ENCODE measurements at regions not wholly inside any gene's neighbourhood (a gene's known extent, or its start where the extent isn't known, plus 50 kb on each side); places are given as distances from the start of the nearest gene placed in this dataset.

GRCh38 chr2:16828044-16828827 lies 162.6 kb upstream of the CYRIA start:
- H2BK120ac ChIP-seq (ENCODE audit: low read depth, low read length, poor library complexity, severe bottlenecking) = no peak overlapping the region
- H3K23me2 ChIP-seq (ENCODE audit: insufficient read length, low read depth, low read length, poor library complexity, severe bottlenecking) = no peaks in the 10 kb centered on the region
- no peaks in the 10 kb centered on the region for H3K9me3 Mint-ChIP-seq
- no peak overlapping the region for H3K23ac ChIP-seq (ENCODE audit: insufficient read length, low read depth, low read length)
- H3K79me2 ChIP-seq (ENCODE audit: insufficient read depth, low read length) = no peaks in the 10 kb centered on the region
- H3K27me3 ChIP-seq (ENCODE audit: insufficient read depth, low read length) = no peaks in the 10 kb centered on the region
- H2AFZ ChIP-seq (ENCODE audit: low read length) = no peak overlapping the region
- no peak overlapping the region for H2BK15ac ChIP-seq (ENCODE audit: low read depth, low read length)
- no peak overlapping the region for H3K14ac ChIP-seq (ENCODE audit: insufficient read depth, low read length)
- H2BK5ac ChIP-seq (ENCODE audit: insufficient read length, low read length) = no peak overlapping the region
- no CpG with 5 or more reads among the region's 7 CpGs for WGBS (ENCODE audit: extremely low coverage, insufficient read length, low lambda C conversion rate)
- no peak overlapping the region for H4K8ac ChIP-seq (replicated peaks; ENCODE audit: insufficient read length, low read depth, low read length)
- no peaks in the 10 kb centered on the region for H3K79me1 ChIP-seq (ENCODE audit: insufficient read depth, low read depth, low read length, poor library complexity, severe bottlenecking)
- no peak overlapping the region for H2BK12ac ChIP-seq (ENCODE audit: insufficient read length, low read depth, low read length)
- H2BK20ac ChIP-seq (ENCODE audit: low read depth, low read length, poor library complexity, severe bottlenecking) = no peak overlapping the region
- peaks cover 4% of the 10 kb centered on the region in 2 experiments; a peak in 1 of 4 replicates for H3K4me1 Mint-ChIP-seq
- H3T11ph ChIP-seq (ENCODE audit: low read length) = no peak overlapping the region
- no peak overlapping the region for H3K27ac Mint-ChIP-seq
- H3K27ac ChIP-seq (ENCODE audit: insufficient read length, low read depth, low read length) = no peak overlapping the region
- no peaks in the 10 kb centered on the region for H3K27me3 Mint-ChIP-seq (ENCODE audit: low read depth)
- no peak overlapping the region for H3K4me3 Mint-ChIP-seq
- H4K91ac ChIP-seq (ENCODE audit: insufficient read length, low read depth, low read length) = no peak overlapping the region
- H3K9ac ChIP-seq (ENCODE audit: extremely low read depth, insufficient read length, low read length) = no peak overlapping the region
- no peak overlapping the region for H2AK5ac ChIP-seq (ENCODE audit: insufficient read length, low read length)
- H3K18ac ChIP-seq (ENCODE audit: insufficient read length, low read depth, low read length) = no peak overlapping the region
- DNase-seq = no peak
- no peak overlapping the region for H4K5ac ChIP-seq (ENCODE audit: insufficient read length, low read depth, low read length)
- no peaks in the 10 kb centered on the region for H3K4me1 ChIP-seq (ENCODE audit: insufficient read depth, low read length)
- no peak overlapping the region for H3K56ac ChIP-seq (ENCODE audit: insufficient read length, low read depth, low read length)
- H4K20me1 ChIP-seq (ENCODE audit: control insufficient read depth, insufficient read depth, insufficient read length) = no peaks in the 10 kb centered on the region
- H3K36me3 Mint-ChIP-seq (ENCODE audit: insufficient read depth in 1 of 3, low read depth in 3 of 3) = no peaks in the 10 kb centered on the region
- no peak overlapping the region for H3K4ac ChIP-seq (ENCODE audit: low read depth, low read length)
- TF ChIP-seq CTCF (conservative IDR thresholded peaks at IDR 0.05) = no peak
- H3K9me3 ChIP-seq (ENCODE audit: control insufficient read depth, low read depth, low read length) = no peaks in the 10 kb centered on the region
- H3K4me2 ChIP-seq (ENCODE audit: insufficient read depth, insufficient read length, low read length) = no peak overlapping the region

Data from H9 (cell line).